ENCODE measurements at regions not wholly inside any gene's neighbourhood (a gene's known extent, or its start where the extent isn't known, plus 50 kb on each side); places are given as distances from the start of the nearest gene placed in this dataset.

DNA sequence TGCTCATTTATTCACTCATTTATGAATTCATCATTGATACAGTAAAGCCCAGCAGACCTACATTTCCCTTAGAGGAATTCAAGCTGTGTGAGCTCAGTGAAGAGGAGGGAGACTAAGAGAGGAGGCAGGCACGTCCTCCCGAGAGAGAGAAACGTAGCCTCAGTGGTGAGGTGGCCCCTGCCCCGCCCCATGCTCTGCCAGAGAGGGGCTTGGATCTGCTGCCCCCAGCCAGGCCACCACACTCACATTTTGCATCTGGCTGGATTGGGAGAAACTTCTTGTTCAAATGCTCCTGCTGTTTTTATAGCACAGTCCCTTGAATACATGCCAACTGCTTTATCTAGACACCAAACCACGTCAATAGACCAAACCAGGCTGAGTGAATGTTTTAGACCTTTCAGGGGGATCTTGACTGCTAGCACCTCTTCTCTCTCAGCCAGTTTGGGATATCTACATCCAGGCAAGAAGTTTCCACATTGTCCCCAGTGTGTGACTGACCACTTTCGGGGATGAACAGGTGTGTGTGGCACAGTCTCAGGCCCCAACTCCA is 67.7 kb upstream of the AJAP1 start:
- TF ChIP-seq, protein P1, sequence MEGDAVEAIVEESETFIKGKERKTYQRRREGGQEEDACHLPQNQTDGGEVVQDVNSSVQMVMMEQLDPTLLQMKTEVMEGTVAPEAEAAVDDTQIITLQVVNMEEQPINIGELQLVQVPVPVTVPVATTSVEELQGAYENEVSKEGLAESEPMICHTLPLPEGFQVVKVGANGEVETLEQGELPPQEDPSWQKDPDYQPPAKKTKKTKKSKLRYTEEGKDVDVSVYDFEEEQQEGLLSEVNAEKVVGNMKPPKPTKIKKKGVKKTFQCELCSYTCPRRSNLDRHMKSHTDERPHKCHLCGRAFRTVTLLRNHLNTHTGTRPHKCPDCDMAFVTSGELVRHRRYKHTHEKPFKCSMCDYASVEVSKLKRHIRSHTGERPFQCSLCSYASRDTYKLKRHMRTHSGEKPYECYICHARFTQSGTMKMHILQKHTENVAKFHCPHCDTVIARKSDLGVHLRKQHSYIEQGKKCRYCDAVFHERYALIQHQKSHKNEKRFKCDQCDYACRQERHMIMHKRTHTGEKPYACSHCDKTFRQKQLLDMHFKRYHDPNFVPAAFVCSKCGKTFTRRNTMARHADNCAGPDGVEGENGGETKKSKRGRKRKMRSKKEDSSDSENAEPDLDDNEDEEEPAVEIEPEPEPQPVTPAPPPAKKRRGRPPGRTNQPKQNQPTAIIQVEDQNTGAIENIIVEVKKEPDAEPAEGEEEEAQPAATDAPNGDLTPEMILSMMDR (IDR thresholded peaks at IDR 0.05; ENCODE audit: low read depth, low read length) = no peak
- no peak overlapping the region for H3K4me3 ChIP-seq (ENCODE audit: low read depth, low read length)

DNA sequence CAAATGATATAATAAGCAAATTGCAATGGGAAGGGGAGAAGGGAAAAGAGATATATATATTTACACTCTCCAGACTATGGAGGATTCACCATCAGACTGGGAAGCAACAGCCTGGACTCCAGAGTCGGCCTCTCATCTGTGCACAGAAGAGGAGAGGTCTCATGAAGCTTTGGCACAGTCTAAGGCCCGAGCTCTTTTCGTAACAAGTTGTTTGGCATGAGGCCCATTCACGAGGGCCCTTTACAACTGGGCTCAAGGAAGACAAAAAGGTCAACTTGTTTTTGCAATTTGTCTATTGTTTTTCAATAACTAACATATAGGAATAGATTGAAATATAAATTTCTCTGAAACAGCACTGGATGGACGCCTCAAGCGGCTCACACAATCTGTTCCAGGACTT is 66.7 kb upstream of the AJAP1 start:
- TF ChIP-seq, protein P1 (IDR thresholded peaks at IDR 0.05; ENCODE audit: low read depth, low read length) = no peak
- no peak overlapping the region for H3K4me3 ChIP-seq (ENCODE audit: low read depth, low read length)

DNA sequence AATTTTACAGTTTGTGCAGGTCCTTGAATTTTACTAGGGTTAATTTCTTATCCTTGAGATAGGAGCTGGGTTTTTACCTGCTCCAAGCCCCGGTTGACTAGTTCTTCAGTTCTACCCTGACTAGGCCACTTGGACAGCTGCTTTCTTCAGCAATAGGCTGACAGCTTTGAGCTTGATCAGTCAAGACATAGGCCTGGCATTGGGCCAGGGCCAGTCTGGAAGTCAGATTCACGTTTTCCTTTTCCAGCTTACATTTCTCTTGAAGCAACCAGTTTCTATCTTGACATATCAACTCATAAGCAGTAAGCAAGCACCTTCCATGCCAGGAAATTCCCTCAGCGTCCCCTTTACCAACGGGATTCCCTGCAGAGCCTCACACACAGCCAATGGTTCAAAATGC is 63.7 kb upstream of the AJAP1 start:
- H3K4me3 ChIP-seq (ENCODE audit: low read depth, low read length) = no peak overlapping the region
- TF ChIP-seq, protein P1 (IDR thresholded peaks at IDR 0.05; ENCODE audit: low read depth, low read length) = no peak

DNA sequence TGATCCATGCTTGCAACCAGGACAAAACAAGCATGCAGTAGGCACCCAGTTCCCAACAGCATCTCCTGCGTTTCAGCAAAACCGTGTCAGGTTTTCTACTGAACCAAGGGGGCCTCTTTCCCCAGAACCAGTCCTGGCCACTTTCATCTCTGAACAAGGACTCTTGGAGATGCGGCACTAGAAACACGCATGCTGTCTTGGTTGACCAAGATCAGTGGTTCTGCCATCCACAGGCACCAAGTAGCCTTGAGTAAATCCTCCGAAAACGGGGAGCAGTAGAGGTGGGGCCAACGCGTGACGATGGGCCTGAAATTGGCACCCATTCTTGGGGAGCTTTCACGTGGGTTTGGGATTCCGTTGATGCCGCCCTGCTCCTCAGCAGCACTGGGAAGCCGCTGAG is 62.5 kb upstream of the AJAP1 start:
- TF ChIP-seq, protein P1 (IDR thresholded peaks at IDR 0.05; ENCODE audit: low read depth, low read length) = no peak
- H3K4me3 ChIP-seq (ENCODE audit: low read depth, low read length) = no peak overlapping the region

DNA sequence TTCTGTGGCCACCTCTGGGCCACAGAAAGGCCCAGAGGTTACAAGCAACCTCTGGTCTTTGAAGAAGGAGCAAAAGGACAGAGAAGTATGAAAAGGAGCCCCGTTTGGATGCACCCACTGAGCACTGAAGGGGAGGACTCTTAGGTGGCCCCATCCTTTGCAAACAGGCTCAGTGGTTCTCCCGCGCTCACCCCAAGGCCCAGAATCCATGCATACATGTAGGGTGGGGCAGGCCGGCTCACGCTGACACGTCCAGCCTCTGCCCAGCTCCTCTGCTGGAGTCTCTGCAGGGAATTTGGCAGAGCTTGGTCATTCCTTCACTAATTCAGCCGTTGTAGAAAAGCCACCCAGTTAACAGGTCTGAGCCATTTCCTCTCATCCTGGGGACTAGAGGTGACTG is 61.3 kb upstream of the AJAP1 start:
- no peak overlapping the region for H3K4me3 ChIP-seq (ENCODE audit: low read depth, low read length)
- TF ChIP-seq, protein P1 (IDR thresholded peaks at IDR 0.05; ENCODE audit: low read depth, low read length) = no peak

DNA sequence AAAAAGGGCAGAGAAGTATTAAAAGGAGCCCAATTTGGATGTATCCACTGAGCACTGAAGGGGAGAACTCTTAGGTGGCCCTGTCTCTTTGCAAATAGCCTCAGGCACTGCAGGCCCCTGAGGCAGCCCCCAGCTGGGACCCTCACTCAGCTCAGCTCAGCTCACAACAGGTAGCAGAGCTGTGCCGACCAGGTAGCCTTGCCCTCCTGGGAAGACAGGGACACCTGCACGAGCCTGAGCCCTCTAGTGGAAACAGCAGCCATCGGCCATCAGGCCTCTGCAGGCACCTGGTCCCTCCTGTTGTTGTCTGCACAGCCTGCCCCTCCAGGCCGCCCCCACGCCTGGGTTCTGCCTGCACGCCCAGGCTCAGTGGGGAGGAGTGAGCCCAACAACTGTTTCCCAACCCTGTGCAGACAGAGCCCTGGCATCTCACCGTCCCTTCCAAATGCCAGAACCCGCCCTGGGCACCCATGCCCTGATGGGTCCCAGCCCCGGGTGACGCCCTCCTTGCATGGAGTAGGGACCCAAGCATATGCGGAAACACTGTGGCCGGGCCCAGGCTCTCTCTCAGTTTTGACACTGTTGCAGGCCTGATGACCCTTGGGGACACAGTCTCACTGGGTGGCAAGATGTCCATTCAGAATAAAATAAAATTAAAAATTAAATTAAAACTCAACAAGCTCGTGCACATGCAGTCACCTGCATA is 60.0 kb upstream of the AJAP1 start:
- H3K4me3 ChIP-seq (ENCODE audit: low read depth, low read length) = no peak overlapping the region
- TF ChIP-seq, protein P1 (IDR thresholded peaks at IDR 0.05; ENCODE audit: low read depth, low read length) = no peak

DNA sequence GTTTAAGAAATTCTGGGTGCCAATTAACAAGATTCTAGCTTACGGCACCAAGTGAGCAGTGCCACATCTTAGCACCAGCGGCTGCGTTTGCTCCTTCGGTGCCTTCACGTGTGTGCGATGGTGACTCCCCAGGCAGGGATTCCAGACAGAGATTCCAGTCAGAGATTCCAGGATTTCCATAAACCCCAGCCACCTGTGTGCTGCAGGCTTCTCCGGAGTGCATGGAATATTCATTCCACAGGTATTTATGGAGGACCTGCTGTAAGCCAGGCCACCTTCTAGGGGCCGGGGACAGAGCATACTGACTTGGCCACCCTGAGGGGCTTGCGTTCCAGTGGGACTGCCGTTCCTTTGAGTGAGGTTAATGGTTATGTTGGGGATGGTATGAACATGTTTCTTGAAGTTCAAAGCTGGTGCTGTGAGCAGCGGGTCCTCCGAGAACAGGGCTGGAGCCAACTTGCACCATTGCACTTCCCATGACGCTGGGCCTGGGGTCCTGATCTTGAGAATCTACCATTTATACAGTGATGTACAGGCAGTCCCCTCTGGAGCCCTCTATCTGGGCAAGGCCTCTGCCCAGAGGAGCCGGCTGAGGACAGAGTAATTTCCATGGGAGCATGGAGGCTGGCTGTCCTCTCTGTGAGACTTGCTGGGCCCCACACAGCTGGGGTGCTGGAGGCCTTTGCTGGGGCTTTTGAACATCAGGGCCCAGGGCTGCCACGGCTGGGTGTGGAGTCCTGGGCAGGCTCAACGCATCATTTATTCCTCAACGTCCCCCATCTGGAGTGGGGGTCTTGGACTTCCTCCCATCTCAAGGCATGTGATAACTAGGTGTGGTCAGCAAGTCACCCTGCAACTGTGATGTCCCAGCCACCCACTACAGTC is 58.8 kb upstream of the AJAP1 start:
- TF ChIP-seq, protein P1 (IDR thresholded peaks at IDR 0.05; ENCODE audit: low read depth, low read length) = no peak
- H3K4me3 ChIP-seq (ENCODE audit: low read depth, low read length) = no peak overlapping the region
